CD4-positive, alpha-beta memory T cell (primary cell): ENCODE measurements at regions not wholly inside any gene's neighbourhood (a gene's known extent, or its start where the extent isn't known, plus 50 kb on each side); places are given as distances from the start of the nearest gene placed in this dataset.
A peak's percentile ranks its signal among the peaks of the same experiment; 100 is the strongest.
"Not testable (repeated sequence)": the region's sequence is repeated elsewhere in the genome, so short reads cannot be mapped to it uniquely, and the experiment has no call there.

Source experiments
- CTCF ChIA-PET: fragments of 350-600 bp; sonication (Branson Sonifier 250); formaldehyde crosslinking; loops from one replicate; lab custom pipeline; 2021; ENCODE audit warnings: inconsistent platforms; ENCODE audit not compliant: partially characterized antibody; lab: Charles Lee
- POLR2A ChIA-PET: fragments of 350-600 bp; sonication (Branson Sonifier 250); formaldehyde crosslinking; loops from one replicate; lab custom pipeline; 2021; ENCODE audit not compliant: partially characterized antibody; lab: Charles Lee
- DNase-seq, 5 donors: peaks; one replicate each; pipeline versions ENCODE4 v3.0.0 to v3.0.0-alpha.2; 2020 to 2022; ENCODE audit warnings: mixed read lengths in 1 of 5
- H3K27ac ChIP-seq: one replicate; pipeline ENCODE4 v1.7.0; 2013; ENCODE audit warnings: low read depth, low read length
- H3K27me3 ChIP-seq: 2 replicates; pipeline ENCODE4 v1.7.0; 2013; ENCODE audit warnings: mild to moderate bottlenecking, low read length, moderate library complexity; ENCODE audit not compliant: insufficient read depth
- H3K36me3 ChIP-seq: 2 replicates; pipeline ENCODE4 v1.7.0; 2013; ENCODE audit warnings: mild to moderate bottlenecking, low read length, moderate library complexity; ENCODE audit not compliant: insufficient read depth
- H3K4me1 ChIP-seq: 2 replicates; pipeline ENCODE4 v1.7.0; 2013; ENCODE audit warnings: mild to moderate bottlenecking, low read length, moderate library complexity; ENCODE audit not compliant: insufficient read depth
- H3K4me3 ChIP-seq, 2 donors: one replicate each; pipeline ENCODE4 v1.7.0; 2013; ENCODE audit warnings: low read length in 2 of 2, mild to moderate bottlenecking in 1 of 2
- H3K9me3 ChIP-seq, 2 donors: one replicate each; pipeline ENCODE4 v1.7.0; 2013; ENCODE audit warnings: low read length in 2 of 2, control low read depth in 1 of 2; ENCODE audit not compliant: control insufficient read depth in 1 of 2
- H3K27ac Mint-ChIP-seq, 7 donors: one replicate each; pipeline ENCODE4 v1.8.0; 2020 to 2021; ENCODE audit warnings: mixed read lengths in 7 of 7, mild to moderate bottlenecking in 6 of 7, inconsistent platforms in 3 of 7, moderate library complexity in 3 of 7
- H3K27me3 Mint-ChIP-seq, 2 donors: one replicate each; pipeline ENCODE4 v1.8.0; 2020 to 2021; ENCODE audit warnings: mixed read lengths in 2 of 2
- H3K36me3 Mint-ChIP-seq, 2 donors: one replicate each; pipeline ENCODE4 v1.8.0; 2020 to 2021; ENCODE audit warnings: mixed read lengths in 2 of 2, inconsistent platforms in 1 of 2, mild to moderate bottlenecking in 1 of 2
- H3K4me1 Mint-ChIP-seq, 4 donors: one replicate each; pipeline ENCODE4 v1.8.0; 2020 to 2021; ENCODE audit warnings: mixed read lengths in 4 of 4, mild to moderate bottlenecking in 1 of 4
- H3K4me3 Mint-ChIP-seq, 8 donors: one replicate each; pipeline ENCODE4 v1.8.0; 2020 to 2021; ENCODE audit warnings: mixed read lengths in 8 of 8, mild to moderate bottlenecking in 7 of 8, moderate library complexity in 6 of 8, inconsistent platforms in 3 of 8
- H3K9me3 Mint-ChIP-seq, 8 donors: one replicate each; pipeline ENCODE4 v1.8.0; 2020 to 2021; ENCODE audit warnings: mixed read lengths in 8 of 8, mild to moderate bottlenecking in 5 of 8, inconsistent platforms in 3 of 8, moderate library complexity in 1 of 8
- intact Hi-C: fragments of 100-400 bp; cut with micrococcal nuclease; formaldehyde crosslinking; loops from one replicate; pipeline ENCODE4 v1.15.1; 2023

DNA sequence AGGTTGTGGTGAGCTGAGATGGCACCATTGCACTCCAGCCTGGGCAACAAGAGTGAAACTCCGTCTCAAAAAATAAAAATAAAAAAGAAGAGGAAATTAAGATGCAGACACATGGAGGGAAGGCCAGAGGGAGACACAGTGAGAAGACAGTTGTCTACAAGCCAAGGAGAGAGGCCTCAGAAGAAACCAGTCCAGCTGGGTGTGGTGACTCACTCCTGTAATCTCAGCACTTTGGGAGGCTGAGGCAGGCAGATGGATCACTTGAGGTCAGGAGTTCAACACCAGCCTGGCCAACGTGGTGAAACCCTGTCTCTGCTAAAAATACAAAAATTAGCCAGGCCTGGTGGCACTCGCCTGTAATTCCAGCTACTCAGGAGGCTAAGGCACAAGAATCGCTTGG lies 80.6 kb downstream of the SMIM20 start:
- H3K27me3 ChIP-seq, H3K4me1 Mint-ChIP-seq, H3K4me3 Mint-ChIP-seq, intact Hi-C loops, H3K4me3 ChIP-seq, POLR2A ChIA-PET, H3K9me3 Mint-ChIP-seq, H3K4me1 ChIP-seq, H3K36me3 Mint-ChIP-seq, H3K27me3 Mint-ChIP-seq, H3K27ac ChIP-seq, H3K36me3 ChIP-seq, H3K9me3 ChIP-seq, DNase-seq: not testable (repeated sequence)
- H3K27ac Mint-ChIP-seq = peak overlapping the region in 1 of 7 donors; percentile 66
- CTCF ChIA-PET = interaction anchor here (1.5 to 4.5 kb wide), 2 partner anchors 8 to 416 kb away, joined by 5 to 38 read pairs; no protein-coding TSS in a partner anchor

DNA sequence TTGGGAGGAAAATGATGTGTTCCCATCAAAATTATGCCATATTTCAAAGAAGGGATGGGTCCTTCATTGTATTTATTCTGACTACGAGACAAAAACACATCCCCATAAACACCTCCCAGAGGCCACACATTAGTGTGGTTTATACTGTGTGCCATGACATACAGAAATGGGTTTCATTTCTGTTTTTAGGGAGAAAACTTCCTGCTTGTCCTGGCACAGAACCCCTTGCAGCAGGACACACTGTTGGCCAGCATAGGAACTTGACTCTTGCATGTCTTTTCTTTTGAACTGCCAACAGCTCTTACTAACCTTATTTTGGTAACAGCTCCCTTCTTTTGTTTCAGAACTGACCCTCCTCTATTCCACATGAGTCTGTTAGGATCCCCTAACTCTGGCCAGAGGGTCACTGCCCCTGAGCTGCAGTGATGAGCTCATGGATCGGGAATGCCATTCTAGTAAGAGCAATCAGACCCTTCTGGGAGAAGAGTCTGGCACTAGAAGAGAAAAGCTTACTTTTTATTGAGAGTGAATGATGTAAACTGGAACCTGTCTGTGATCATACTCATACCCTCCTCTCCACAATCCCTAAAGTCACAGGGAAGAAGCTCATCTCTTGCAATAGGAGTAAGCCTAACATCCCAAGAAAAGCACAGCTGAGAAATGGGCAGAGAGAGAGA lies 86.4 kb downstream of the SMIM20 start:
- H3K27me3 ChIP-seq = no peaks in the 10 kb centered on the region
- Mint-ChIP-seq H3K27ac (no peak overlapping the region), H3K36me3 (no peaks in the 10 kb centered on the region), H3K9me3 (peaks cover 0 to 2% (median 0%) of the 10 kb centered on the region in 8 donors), H3K4me1 (no peaks in the 10 kb centered on the region), H3K4me3 (no peak overlapping the region), H3K27me3 (peaks cover 2 to 5% of the 10 kb centered on the region in 2 donors)
- no peaks in the 10 kb centered on the region for H3K36me3 ChIP-seq
- POLR2A ChIA-PET = no interaction called here
- intact Hi-C loops = no loop called here
- DNase-seq = no peak
- H3K27ac ChIP-seq = no peak overlapping the region
- CTCF ChIA-PET = interaction anchor here (0.8 to 2.8 kb wide), 3 partner anchors 12 to 20 kb away, joined by 3 to 25 read pairs (median 8); no protein-coding TSS in a partner anchor
- no peak overlapping the region for H3K4me3 ChIP-seq
- no peaks in the 10 kb centered on the region for H3K4me1 ChIP-seq
- no peaks in the 10 kb centered on the region for H3K9me3 ChIP-seq

GRCh38 chr4:26001413-26001812 lies 87.4 kb downstream of the SMIM20 start:
- ChIA-PET POLR2A (no interaction called here), CTCF (interaction anchor here (1.7 to 2.8 kb wide), 2 partner anchors 13 to 15 kb away, joined by 8 to 25 read pairs; no protein-coding TSS in a partner anchor)
- Histone ChIP-seq H3K36me3 (no peaks in the 10 kb centered on the region), H3K4me1 (no peaks in the 10 kb centered on the region), H3K9me3 (no peaks in the 10 kb centered on the region), H3K4me3 (no peak overlapping the region), H3K27me3 (no peaks in the 10 kb centered on the region), H3K27ac (no peak overlapping the region)
- H3K4me1 Mint-ChIP-seq = no peaks in the 10 kb centered on the region
- no peak for DNase-seq
- intact Hi-C loops = no loop called here
- no peak overlapping the region for H3K4me3 Mint-ChIP-seq
- H3K27me3 Mint-ChIP-seq = peaks cover 5% of the 10 kb centered on the region in 2 donors
- H3K27ac Mint-ChIP-seq = no peak overlapping the region
- H3K36me3 Mint-ChIP-seq = no peaks in the 10 kb centered on the region
- peaks cover 0 to 2% (median 0%) of the 10 kb centered on the region in 8 donors for H3K9me3 Mint-ChIP-seq

- H3K27ac Mint-ChIP-seq = no peak overlapping the region
- ChIA-PET POLR2A (no interaction called here), CTCF (interaction anchor here (0.7 to 2.8 kb wide), 3 partner anchors 13 to 103 kb away, joined by 4 to 25 read pairs (median 8); no protein-coding TSS in a partner anchor)
- no peak overlapping the region for H3K27ac ChIP-seq
- H3K4me3 ChIP-seq = no peak overlapping the region
- H3K27me3 ChIP-seq = no peaks in the 10 kb centered on the region
- H3K4me3 Mint-ChIP-seq = no peak overlapping the region
- H3K36me3 ChIP-seq = no peaks in the 10 kb centered on the region
- no peaks in the 10 kb centered on the region for H3K36me3 Mint-ChIP-seq
- peaks cover 0 to 2% (median 0%) of the 10 kb centered on the region in 8 donors for H3K9me3 Mint-ChIP-seq
- peaks cover 5% of the 10 kb centered on the region in 2 donors for H3K27me3 Mint-ChIP-seq
- intact Hi-C loops = no loop called here
- H3K9me3 ChIP-seq = no peaks in the 10 kb centered on the region
- H3K4me1 ChIP-seq = no peaks in the 10 kb centered on the region
- no peaks in the 10 kb centered on the region for H3K4me1 Mint-ChIP-seq
- DNase-seq = no peak
Observed at GRCh38 chr4:26001816-26002215, 87.8 kb downstream of the SMIM20 start.

GRCh38 chr4:26003056-26003455 lies 89.0 kb downstream of the SMIM20 start:
- no peaks in the 10 kb centered on the region for H3K4me1 Mint-ChIP-seq
- POLR2A ChIA-PET = no interaction called here
- DNase-seq = no peak
- Histone ChIP-seq H3K27ac (no peak overlapping the region), H3K4me3 (no peak overlapping the region), H3K4me1 (no peaks in the 10 kb centered on the region), H3K36me3 (no peaks in the 10 kb centered on the region), H3K27me3 (no peaks in the 10 kb centered on the region), H3K9me3 (no peaks in the 10 kb centered on the region)
- H3K27ac Mint-ChIP-seq = no peak overlapping the region
- peaks cover 0 to 8% (median 3%) of the 10 kb centered on the region in 8 donors for H3K9me3 Mint-ChIP-seq
- H3K36me3 Mint-ChIP-seq = peaks cover 0 to 3% of the 10 kb centered on the region in 2 donors
- intact Hi-C loops = no loop called here
- CTCF ChIA-PET = interaction anchor here (4.3 kb wide), 1 partner anchor 15 kb away, joined by 29 read pairs; no protein-coding TSS in a partner anchor
- no peak overlapping the region for H3K4me3 Mint-ChIP-seq
- peaks cover 5 to 6% of the 10 kb centered on the region in 2 donors for H3K27me3 Mint-ChIP-seq

- Mint-ChIP-seq H3K9me3 (peaks cover 0 to 14% (median 11%) of the 10 kb centered on the region in 8 donors), H3K27me3 (peaks cover 5 to 6% of the 10 kb centered on the region in 2 donors), H3K4me1 (no peaks in the 10 kb centered on the region), H3K4me3 (no peak overlapping the region), H3K27ac (no peak overlapping the region), H3K36me3 (peaks cover 0 to 3% of the 10 kb centered on the region in 2 donors)
- intact Hi-C loops = no loop called here
- H3K4me3 ChIP-seq = no peak overlapping the region
- no peaks in the 10 kb centered on the region for H3K27me3 ChIP-seq
- no peak overlapping the region for H3K27ac ChIP-seq
- no peaks in the 10 kb centered on the region for H3K4me1 ChIP-seq
- no peaks in the 10 kb centered on the region for H3K9me3 ChIP-seq
- POLR2A ChIA-PET = no interaction called here
- CTCF ChIA-PET = interaction anchor here (1.0 to 4.3 kb wide), 2 partner anchors 16 to 407 kb away, joined by 3 to 29 read pairs; no protein-coding TSS in a partner anchor
- DNase-seq = no peak
- H3K36me3 ChIP-seq = no peaks in the 10 kb centered on the region
Observed at GRCh38 chr4:26004290-26004689, 90.3 kb downstream of the SMIM20 start.

DNA sequence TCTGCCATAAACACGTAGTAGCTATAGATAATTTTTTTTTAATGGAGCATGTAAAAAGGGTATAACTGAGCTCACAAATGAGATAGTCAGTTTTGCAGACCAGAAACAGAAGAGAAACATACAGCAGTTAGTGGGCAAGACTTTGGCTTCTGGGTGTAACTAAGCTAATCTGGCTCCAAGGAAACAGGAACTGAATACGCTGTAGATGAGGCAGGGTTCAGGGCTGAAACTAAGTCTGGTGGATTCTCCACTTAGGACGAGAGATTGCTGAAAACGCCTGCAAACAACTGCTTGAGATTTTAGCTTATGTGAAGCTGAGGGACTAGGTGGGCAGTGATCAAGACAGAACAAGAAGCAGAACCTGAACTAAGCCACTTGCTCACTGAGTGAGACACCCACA lies 91.7 kb downstream of the SMIM20 start:
- Mint-ChIP-seq H3K4me1 (no peaks in the 10 kb centered on the region), H3K36me3 (peaks cover 0 to 3% of the 10 kb centered on the region in 2 donors), H3K27me3 (peaks cover 5 to 13% of the 10 kb centered on the region in 2 donors), H3K4me3 (no peak overlapping the region), H3K9me3 (peaks cover 3 to 23% (median 16%) of the 10 kb centered on the region in 8 donors), H3K27ac (no peak overlapping the region)
- Histone ChIP-seq H3K36me3 (no peaks in the 10 kb centered on the region), H3K9me3 (no peaks in the 10 kb centered on the region), H3K4me1 (no peaks in the 10 kb centered on the region), H3K4me3 (no peak overlapping the region), H3K27ac (no peak overlapping the region), H3K27me3 (no peaks in the 10 kb centered on the region)
- CTCF ChIA-PET = interaction anchor here (1.2 to 4.3 kb wide), 2 partner anchors 18 to 404 kb away, joined by 3 to 29 read pairs; no protein-coding TSS in a partner anchor
- intact Hi-C loops = no loop called here
- DNase-seq = no peak
- POLR2A ChIA-PET = no interaction called here
